GM21737 (cell line): ENCODE measurements at regions not wholly inside any gene's neighbourhood (a gene's known extent, or its start where the extent isn't known, plus 50 kb on each side); places are given as distances from the start of the nearest gene placed in this dataset.
"Not testable (repeated sequence)": the region's sequence is repeated elsewhere in the genome, so short reads cannot be mapped to it uniquely, and the experiment has no call there.

ENCODE experiments used
- ATAC-seq: cut with Tn5 transposase; IDR thresholded peaks from one replicate; pipeline ENCODE4 v1.9.1; 2021; ENCODE audit warnings: mild to moderate bottlenecking, moderate library complexity; ENCODE audit not compliant: unreplicated experiment

- no peak for ATAC-seq
Measured at GRCh38 chr3:71973274-71974030, 188.5 kb upstream of the PROK2 start.

- ATAC-seq, result no peak
Measured at GRCh38 chr3:71972031-71972430, 187.1 kb upstream of the PROK2 start.

GRCh38 chr3:71968544-71968943 is 183.6 kb upstream of the PROK2 start:
- ATAC-seq, result no peak

GRCh38 chr3:71966185-71966584 is 181.2 kb upstream of the PROK2 start:
- ATAC-seq, result no peak

- no peak for ATAC-seq
Measured at GRCh38 chr3:71964170-71964569, 179.2 kb upstream of the PROK2 start.

- no peak for ATAC-seq
Measured at GRCh38 chr3:71962561-71963240, 177.8 kb upstream of the PROK2 start.

GRCh38 chr3:71961891-71962290 is 176.9 kb upstream of the PROK2 start:
- ATAC-seq, result no peak

- ATAC-seq, result no peak
Measured at GRCh38 chr3:71961378-71961777, 176.4 kb upstream of the PROK2 start.

- ATAC-seq, result no peak
Measured at GRCh38 chr3:71958533-71958932, 173.6 kb upstream of the PROK2 start.

- no peak for ATAC-seq
Measured at GRCh38 chr3:71956716-71957115, 171.8 kb upstream of the PROK2 start.

- no peak for ATAC-seq
Measured at GRCh38 chr3:71956069-71956340, 171.1 kb upstream of the PROK2 start.

GRCh38 chr3:71955240-71956068 is 170.5 kb upstream of the PROK2 start:
- no peak for ATAC-seq

- no peak for ATAC-seq
Measured at GRCh38 chr3:71951842-71952241, 166.9 kb upstream of the PROK2 start.

GRCh38 chr3:71951361-71951760 is 166.4 kb upstream of the PROK2 start:
- ATAC-seq, result no peak

GRCh38 chr3:71949442-71949841 is 164.5 kb upstream of the PROK2 start:
- ATAC-seq, result no peak

- ATAC-seq, result no peak
Measured at GRCh38 chr3:71944482-71945065, 159.6 kb upstream of the PROK2 start.

GRCh38 chr3:71942432-71943187 is 157.7 kb upstream of the PROK2 start:
- no peak for ATAC-seq

GRCh38 chr3:71940486-71940885 is 155.5 kb upstream of the PROK2 start:
- ATAC-seq, result no peak

GRCh38 chr3:71938081-71938480 is 153.1 kb upstream of the PROK2 start:
- ATAC-seq, result not testable (repeated sequence)

GRCh38 chr3:71936681-71937080 is 151.7 kb upstream of the PROK2 start:
- no peak for ATAC-seq
